SK-N-MC (cell line): ENCODE measurements at regions not wholly inside any gene's neighbourhood (a gene's known extent, or its start where the extent isn't known, plus 50 kb on each side); places are given as distances from the start of the nearest gene placed in this dataset.
"Not testable (repeated sequence)": the region's sequence is repeated elsewhere in the genome, so short reads cannot be mapped to it uniquely, and the experiment has no call there.

Experiments
- EZH2 ChIP-seq: fragments of 200-600 bp; sonication (generic); IDR thresholded peaks from one replicate; pipeline ENCODE4 v1.6.1; 2017; ENCODE audit warnings: antibody characterized with exemption
- FOXP2 ChIP-seq: optimal IDR thresholded peaks from 2 replicates; pipeline ENCODE3; 2011; ENCODE audit warnings: mild to moderate bottlenecking, moderate library complexity; ENCODE audit not compliant: insufficient read depth; ENCODE audit errors: extremely low read length, control extremely low read depth
- POLR2AphosphoS5 ChIP-seq: IDR thresholded peaks from 2 replicates; pipeline ENCODE4 v1.6.1; 2012; ENCODE audit warnings: mild to moderate bottlenecking, low read depth, low read length, borderline replicate concordance

DNA sequence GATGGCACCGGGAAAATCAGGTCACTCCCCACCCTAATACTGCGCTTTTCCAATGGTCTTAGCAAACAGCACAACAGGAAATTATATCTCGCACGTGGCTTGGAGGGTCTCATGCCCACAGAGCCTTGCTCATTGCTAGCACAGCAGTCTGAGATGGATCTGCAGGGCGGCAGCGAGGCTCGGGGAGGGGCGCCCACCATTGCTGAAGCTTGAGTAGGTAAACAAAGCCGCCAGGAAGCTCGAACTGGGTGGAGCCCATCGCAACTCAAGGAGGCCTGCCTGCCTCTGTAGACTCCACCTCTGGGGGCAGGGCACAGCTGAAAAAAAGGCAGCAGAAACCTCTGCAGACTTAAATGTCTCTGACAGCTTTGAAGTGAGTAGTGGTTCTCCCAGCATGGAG is 901.4 kb downstream of the TBC1D32 start:
- TF ChIP-seq POLR2AphosphoS5, EZH2, FOXP2: not testable (repeated sequence)
